NCI-H146 treated with DMSO at 0.1 percent for 48 hours (cell line): ENCODE measurements at regions not wholly inside any gene's neighbourhood (a gene's known extent, or its start where the extent isn't known, plus 50 kb on each side); places are given as distances from the start of the nearest gene placed in this dataset.
"Not testable (repeated sequence)": the region's sequence is repeated elsewhere in the genome, so short reads cannot be mapped to it uniquely, and the experiment has no call there.

ENCODE experiments used
- DNase-seq: peaks from one replicate; lab custom pipeline; 2025; ENCODE audit not compliant: unreplicated experiment; lab: John Stamatoyannopoulos, UW

DNA sequence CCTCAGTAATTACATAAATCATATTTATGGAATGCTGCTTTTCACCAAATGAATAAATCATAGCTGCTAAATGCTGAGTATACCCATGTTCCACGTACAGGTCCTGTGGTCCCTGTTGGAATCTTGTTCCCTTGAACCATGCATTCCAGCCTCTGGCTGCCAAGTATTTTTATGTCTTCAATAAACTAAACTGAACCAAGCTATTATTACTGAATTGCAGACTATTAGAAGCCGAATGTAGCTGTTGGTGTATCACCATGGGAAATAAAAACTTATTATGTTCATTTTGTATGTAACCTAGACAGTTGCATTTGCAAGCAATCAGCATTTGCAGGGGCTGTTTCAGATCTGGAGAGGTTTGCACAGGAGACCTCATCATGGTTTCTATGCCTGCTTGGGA, 362.4 kb downstream of the ADCYAP1 start:
- no peak for DNase-seq

DNA sequence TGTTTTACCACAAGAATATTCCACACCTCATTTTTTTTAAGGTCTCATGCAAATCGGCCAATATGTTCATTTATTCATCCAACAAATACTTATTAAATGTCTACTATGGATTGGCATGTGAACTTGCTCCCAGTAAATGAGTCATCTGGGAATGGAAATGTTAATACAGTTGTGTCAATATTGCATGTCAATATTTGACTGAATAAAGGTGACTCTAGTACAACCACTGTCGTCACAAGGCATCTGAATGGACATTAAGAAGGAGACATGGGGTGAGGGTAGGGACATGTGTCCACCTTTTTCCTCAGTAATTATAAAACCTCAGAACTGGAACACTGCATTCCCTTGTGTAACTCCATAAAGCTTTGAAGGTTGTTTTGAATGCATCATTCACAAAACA, 365.4 kb downstream of the ADCYAP1 start:
- DNase-seq = peak; percentile 33

DNA sequence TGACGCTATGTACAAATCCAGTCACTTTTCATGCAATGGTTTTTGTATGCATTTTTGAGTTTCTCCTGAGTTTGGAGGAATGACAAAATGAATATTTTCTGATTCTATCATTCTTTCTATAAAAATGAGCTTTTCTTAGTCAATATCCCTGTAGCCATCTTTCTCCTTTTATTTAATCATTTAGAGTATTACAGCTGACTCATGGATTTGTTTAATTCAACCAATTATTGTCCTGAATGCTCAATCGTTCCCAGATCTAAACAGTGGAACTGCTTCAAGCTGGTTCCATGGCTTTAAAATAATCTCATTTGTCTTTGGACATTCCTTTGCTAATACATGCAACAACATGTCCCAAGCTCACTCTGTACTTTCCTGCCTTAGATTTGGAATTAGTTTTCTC, 368.8 kb downstream of the ADCYAP1 start:
- DNase-seq = no peak

GRCh38 chr18:1292167-1292566, 387.5 kb downstream of the ADCYAP1 start:
- DNase-seq = no peak

DNA sequence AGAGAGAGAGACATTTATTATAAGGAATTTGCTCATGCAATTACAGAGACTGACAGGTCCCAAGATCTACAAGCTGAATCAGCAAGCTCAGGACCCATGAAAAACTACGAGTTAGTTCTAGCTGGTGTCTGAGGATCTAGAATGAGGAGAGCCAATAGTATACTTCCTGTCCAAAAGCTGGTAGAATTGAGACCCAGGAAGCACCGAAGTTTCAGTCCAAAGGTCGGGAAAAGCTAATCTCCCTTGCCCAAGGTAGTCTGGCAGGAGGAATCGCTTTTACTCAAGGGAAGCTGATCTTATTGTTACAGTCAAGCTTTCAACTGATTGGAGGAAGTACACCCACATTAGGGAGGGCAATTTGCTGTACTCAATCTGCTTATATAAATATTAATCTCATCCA, 389.6 kb downstream of the ADCYAP1 start:
- DNase-seq = no peak

DNA sequence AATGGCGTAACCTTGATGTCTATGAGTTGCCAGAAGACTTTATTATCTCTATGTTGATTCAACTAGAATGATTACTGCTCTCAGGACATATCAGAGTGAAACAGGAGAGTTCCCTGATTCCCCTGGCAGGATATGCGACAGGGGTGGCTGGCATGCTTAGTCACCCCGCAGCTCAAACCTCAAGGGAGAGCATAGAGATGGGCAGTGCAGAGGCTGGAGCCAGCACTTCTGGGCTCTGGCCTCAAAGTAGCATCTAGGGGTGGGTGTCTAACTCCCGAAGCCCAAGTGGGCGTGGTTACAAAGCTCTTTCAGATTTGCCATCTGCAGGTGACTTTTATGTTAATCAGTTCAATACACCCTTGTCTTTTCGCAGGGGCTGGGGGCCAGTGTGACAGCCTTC, 391.6 kb downstream of the ADCYAP1 start:
- no peak for DNase-seq

DNA sequence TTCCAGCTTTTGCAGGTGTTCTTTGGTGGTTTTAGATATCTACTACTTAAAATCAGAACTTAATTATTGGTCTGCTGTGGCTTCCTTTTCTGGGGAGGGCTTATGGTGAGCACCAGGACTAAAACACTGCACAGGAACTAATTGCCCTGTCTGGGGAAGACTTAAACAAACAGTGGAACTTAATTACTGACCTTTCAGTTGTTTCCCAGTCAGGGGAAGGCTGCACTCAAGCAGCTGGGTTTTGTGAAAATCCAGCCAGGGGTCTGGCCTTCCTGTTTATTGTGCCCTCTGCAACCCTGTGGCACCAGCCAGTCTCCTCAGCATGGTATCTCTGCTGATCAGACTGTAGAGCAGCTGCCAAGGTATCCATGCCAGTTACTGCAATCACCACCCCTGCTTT, 398.2 kb downstream of the ADCYAP1 start:
- DNase-seq = peak; percentile 97

- peak; percentile 15 for DNase-seq
Measured at GRCh38 chr18:1304392-1304992, 399.8 kb downstream of the ADCYAP1 start.

DNA sequence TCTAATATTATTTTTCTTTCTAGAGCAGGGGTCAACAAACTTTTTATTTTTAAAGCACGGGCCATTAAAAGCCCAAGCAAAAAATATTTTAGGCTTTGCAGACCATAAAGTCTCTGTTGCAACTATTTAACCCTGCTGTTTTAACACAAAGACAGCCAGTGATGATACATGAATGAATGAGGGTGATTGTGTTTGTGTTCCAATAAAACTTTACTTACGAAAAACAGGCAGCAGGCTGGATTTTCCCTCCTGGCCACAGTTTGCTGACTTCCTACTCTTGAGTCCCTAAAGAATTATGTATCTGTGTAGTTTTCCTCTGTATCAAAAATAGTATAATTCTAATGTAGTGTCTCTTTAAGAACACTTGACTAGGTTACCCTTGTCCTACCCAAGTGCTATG, 402.0 kb downstream of the ADCYAP1 start:
- DNase-seq = no peak

- no peak for DNase-seq
Measured at GRCh38 chr18:1308686-1309085, 404.0 kb downstream of the ADCYAP1 start.

GRCh38 chr18:1311376-1311775, 406.7 kb downstream of the ADCYAP1 start:
- DNase-seq = no peak

GRCh38 chr18:1335345-1335744, 430.7 kb downstream of the ADCYAP1 start:
- DNase-seq = not testable (repeated sequence)

DNA sequence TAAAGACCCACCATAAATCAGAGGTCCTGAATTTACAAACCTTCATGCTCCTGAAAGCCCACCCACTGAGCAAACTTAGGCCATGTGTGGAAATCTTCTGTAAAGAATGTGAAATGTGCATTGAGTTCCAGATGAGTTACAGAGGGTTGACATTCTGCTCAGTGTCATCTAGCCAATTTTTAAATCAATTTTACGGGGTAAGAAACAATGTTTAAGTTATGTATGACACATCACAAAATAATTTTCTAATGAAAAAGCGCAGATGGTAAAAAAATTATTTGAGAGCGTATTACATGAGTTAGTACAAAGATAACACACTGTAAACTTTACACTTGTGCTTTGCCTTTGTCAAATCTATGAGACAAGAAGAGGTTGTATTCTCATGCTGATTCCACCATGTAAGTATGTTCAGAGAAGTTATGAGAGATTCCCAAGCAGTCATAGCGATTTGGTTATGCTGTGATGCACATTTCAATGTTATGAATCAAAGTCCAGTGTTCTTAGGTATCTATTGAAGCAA, 446.3 kb downstream of the ADCYAP1 start:
- no peak for DNase-seq

DNA sequence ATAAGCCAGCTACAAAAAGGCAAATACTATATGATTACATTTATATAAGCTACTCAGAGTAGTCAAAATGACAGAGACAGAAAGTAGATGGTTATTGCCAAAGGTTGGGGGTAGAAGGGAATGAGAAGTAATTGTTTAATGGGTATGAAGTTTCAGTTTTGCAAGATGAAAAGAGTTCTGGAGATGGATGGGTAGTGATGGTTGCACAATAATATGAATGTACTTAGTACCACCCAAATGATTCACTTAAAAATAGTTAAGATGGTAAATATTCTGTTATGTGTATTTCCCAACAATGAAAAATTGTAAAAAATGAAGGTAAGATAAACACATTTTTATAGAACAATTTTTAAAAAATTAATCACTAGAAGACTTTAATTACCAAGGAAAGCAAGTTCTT, 448.4 kb downstream of the ADCYAP1 start:
- no peak for DNase-seq

DNA sequence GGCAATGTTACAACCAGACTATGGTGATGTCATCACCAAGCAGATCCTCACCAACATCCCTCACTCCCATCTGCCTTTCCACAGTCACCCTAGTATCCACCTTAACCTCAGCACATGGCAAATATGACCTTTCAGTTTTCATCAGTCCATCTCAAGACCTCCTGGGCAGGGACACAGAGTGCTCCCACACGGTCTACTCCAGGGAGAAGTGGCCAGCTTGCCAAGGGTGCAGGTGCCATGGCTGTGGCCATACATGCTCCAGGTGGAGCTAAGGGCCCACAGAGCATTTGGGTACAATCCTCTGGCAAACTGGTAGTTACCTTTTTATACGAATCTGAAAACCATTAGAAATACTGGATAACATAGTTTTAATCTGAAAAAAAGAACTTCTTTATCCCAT, 453.1 kb downstream of the ADCYAP1 start:
- no peak for DNase-seq

DNA sequence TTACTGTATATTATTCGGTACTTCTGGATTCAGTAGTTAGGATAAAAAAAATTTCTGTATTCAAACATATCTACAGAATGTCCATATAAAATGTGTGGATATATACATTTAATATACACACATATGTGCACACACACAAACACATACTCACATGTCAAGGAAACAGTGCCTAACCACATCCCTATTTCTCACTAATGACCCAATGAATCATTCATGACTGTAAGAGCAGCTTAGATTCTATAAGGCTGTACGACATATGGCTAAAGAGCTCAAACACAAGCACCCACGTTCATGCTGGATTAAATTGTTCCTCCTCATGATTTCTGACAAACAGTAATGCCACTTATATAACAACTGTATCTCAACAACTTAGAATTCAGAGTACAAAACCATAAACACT, 457.3 kb downstream of the ADCYAP1 start:
- DNase-seq = no peak

DNA sequence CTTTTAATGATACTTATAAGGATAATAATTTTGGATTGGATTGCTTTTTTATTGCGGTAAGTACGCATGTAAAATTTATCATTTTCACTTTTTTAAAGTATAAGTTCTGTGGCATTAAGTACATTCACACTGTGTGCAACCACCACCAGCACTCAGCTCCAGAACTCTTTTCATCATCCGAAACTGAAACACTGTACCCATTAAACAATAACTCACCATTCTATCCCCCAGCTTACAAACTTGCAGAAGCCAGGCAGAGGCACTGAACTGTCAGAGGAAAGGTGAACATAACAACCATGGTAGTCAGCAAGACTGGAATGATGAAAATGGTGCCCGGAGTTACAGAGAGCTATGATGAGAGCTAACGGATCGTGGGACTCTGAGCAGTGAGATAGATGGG, 465.9 kb downstream of the ADCYAP1 start:
- no peak for DNase-seq

- no peak for DNase-seq
Measured at GRCh38 chr18:1371724-1372123, 467.1 kb downstream of the ADCYAP1 start.

DNA sequence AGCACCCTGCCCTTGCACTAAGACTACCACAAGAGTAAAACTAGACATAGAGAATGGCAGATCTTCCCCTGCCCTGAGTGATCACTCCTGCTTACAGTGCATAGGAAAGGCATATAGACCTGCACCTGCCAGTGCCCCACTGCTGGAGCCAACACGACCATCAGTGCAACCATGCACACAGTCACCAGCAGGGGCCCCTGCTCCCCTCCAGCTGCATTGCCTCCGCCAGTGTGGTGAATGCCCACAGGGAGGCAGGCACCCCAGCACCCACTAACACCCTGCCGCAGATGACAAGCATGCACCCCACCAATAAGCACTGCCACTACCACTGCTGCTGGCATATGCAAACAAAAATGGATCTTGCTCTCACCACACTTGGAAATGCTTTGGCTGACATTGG, 478.8 kb downstream of the ADCYAP1 start:
- DNase-seq = no peak

GRCh38 chr18:1388468-1388867, 483.8 kb downstream of the ADCYAP1 start:
- DNase-seq = not testable (repeated sequence)

DNA sequence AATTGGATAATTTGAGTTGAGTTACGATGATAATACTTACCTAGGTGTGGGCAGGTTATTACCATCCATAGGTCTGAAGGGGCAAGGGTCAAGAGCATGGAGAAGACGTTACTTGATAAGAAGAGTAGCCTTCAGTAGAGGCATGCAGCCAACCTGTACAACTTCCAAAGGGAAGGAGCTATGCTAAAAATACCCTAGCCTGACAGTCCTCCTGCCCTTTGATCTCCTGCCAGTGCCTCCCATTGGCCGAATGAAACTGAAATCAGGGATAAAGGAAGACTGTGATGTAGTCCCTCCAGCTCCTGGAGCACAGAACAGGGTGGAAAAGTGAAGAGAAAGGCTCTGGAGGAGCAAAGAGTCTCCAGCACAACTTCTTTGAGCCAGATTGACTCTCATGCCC, 487.4 kb downstream of the ADCYAP1 start:
- DNase-seq = no peak

DNA sequence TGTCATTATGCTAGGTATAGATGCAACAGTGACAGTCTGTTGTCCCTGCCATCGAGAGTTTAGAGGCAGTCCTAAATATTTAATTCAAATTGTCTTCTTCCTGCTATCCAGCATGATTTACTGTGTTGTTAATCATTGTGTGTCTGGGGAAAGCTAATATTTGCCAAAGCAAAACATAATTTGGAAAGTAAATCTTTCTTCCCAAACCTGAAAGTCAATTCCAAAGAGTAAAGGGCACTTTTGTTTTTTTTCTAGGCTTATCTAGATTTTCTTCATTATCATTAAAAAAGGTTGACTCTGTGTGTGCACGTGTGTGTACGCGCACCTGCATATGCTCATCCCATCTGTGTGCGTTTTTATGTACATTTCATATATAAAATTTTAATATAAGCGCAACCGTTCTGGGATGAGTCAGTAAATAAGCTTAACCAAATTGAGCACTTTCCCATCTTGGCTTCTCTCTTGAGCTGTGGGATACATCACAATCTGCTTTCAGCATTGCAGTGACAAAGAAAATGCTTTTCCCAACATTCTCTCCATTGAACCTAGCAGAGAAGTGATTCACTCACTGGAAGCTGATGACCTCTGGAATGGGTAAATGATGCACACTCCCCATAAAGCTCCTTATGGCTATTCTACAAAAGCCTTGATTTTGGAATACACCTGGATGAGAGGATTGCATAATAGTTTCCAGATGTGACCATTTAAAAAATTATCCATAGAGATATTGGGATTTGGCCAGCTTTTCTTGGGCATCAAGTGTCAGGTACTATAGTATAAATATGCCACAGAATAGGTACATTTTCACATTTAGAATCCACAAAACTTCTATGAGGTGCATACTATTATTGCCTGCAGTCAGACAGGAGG, 488.4 kb downstream of the ADCYAP1 start:
- DNase-seq = peak; percentile 88
